DND-41 (cell line): ENCODE measurements at regions not wholly inside any gene's neighbourhood (a gene's known extent, or its start where the extent isn't known, plus 50 kb on each side); places are given as distances from the start of the nearest gene placed in this dataset.

Source experiments
- CTCF ChIP-seq: IDR thresholded peaks from 2 replicates; pipeline ENCODE4 v1.5.1; 2012; ENCODE audit warnings: borderline replicate concordance, low read length, moderate library complexity, mild to moderate bottlenecking; ENCODE audit not compliant: poor library complexity, severe bottlenecking; ENCODE audit errors: extremely low read depth
- EZH2 ChIP-seq: IDR thresholded peaks from 3 replicates; pipeline ENCODE4 v1.6.1; 2012; ENCODE audit warnings: borderline replicate concordance, low read depth, mild to moderate bottlenecking, moderate library complexity, low read length, inconsistent platforms; ENCODE audit not compliant: severe bottlenecking

GRCh38 chr2:11100976-11101375, 54.3 kb upstream of the SLC66A3 start:
- no peak for TF ChIP-seq CTCF
- TF ChIP-seq EZH2, result no peak
